ENCODE measurements at regions not wholly inside any gene's neighbourhood (a gene's known extent, or its start where the extent isn't known, plus 50 kb on each side); places are given as distances from the start of the nearest gene placed in this dataset.

DNA sequence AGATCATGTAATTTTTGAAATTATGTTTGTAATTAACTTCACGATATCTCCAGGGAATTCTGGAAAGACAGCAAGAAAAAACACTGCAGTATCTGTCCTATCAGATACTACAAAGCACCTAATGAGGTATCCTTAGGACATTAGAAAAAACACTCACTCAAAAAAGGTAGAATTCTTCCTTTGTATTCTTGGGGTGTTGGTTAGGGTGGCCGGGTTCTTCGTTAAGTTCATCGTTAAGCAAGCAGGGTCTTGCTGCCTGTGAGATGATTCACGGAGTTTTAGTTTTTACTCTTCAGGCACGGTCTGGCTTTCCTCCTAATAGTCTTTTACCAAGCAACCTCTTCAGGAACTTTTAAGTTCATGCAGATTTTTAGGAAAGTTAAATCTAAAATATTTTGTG, 91.4 kb upstream of the IRX4 start:
- TF ChIP-seq, protein P1, sequence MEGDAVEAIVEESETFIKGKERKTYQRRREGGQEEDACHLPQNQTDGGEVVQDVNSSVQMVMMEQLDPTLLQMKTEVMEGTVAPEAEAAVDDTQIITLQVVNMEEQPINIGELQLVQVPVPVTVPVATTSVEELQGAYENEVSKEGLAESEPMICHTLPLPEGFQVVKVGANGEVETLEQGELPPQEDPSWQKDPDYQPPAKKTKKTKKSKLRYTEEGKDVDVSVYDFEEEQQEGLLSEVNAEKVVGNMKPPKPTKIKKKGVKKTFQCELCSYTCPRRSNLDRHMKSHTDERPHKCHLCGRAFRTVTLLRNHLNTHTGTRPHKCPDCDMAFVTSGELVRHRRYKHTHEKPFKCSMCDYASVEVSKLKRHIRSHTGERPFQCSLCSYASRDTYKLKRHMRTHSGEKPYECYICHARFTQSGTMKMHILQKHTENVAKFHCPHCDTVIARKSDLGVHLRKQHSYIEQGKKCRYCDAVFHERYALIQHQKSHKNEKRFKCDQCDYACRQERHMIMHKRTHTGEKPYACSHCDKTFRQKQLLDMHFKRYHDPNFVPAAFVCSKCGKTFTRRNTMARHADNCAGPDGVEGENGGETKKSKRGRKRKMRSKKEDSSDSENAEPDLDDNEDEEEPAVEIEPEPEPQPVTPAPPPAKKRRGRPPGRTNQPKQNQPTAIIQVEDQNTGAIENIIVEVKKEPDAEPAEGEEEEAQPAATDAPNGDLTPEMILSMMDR (IDR thresholded peaks at IDR 0.05) = no peak
- TF ChIP-seq EP300 (IDR thresholded peaks at IDR 0.05) (no peak), POLR2A (IDR thresholded peaks at IDR 0.05) (no peak)

Measured in ovary (tissue), 3 donors.